Stimulated activated CD4-positive, alpha-beta T cell treated with anti-CD3 and anti-CD28 coated beads, Interleukin-4, amount 100 ng/mL, for 4 hours (primary cell): ENCODE measurements at regions not wholly inside any gene's neighbourhood (a gene's known extent, or its start where the extent isn't known, plus 50 kb on each side); places are given as distances from the start of the nearest gene placed in this dataset.

ENCODE experiments used
- DNase-seq, 2 experiments: peaks; one replicate each; pipeline ENCODE4 v3.0.0-alpha.2; 2020

DNA sequence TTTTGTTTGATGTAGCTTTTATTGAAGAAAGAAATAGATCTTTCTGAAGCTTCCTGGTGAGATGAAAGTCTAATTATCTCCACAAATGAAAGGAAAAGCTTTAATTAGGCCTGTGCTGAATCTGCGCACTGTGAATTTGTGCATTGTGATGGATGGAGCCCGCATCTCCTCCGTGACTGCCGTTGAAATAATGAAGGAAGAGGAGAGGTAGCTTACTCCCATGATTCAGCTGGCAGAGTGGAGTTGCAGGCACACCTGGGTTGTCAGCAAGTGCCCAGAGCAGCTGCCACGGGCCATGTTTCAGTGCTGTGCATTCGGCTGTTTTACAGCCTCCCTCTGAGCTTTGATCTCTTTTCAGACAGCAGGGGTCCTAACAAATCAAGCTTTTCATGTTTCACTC is 735.3 kb upstream of the TENM3 start:
- DNase-seq, result no peak

DNA sequence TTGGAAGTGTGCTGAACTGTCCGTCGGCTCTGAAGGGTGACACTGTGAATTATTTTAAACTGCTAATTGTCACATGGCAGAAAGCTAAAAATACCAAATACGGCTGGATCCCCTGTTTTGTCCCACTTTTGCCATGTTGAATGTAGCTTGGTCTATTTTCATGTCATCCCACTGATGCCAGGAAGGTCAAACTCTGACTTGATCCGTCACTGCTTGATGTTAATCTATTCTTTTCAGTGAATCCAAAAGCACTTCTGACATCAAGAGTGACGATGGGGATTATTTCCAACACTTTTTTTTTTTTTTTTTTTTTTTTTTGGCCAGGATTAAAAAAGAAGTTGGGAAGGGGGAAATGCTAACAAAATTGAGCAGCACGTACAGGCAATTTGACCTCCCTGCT is 734.6 kb upstream of the TENM3 start:
- DNase-seq, result no peak

DNA sequence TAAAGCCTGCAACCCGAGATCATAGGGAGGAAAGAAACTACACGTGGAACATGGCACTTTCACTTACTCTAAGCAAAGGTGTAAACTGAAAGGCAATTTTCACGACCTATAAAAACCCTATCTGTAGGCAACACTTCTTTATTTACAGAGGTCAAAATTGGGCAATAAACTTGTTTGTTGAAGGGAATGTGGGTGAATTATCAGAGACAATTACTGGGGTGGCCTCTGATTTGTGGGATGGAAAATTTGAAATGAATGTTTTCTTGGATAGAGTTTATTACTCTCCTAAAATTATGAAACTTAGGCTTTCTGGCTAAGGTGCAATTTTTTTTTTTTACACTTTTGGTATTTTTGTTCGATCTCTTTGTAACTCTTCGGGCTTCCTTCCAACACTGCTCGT is 734.1 kb upstream of the TENM3 start:
- DNase-seq, result no peak

DNA sequence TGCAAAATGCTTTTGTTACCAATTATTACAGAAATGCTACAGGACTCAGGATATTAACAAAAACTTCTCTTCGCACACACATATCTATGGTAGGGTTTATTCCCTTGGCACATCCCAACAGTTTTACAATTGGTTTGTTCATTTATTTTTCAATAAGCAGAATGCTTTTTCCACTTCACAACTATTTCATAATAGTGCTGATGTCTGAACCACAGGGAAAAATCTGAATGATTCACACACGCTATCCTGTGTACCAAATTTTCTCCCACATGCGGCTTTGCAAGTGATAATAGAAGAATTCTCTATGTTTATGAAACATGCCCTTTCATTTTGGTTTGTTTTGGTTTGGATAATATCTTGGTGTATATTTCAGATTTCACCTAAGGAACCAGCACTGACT is 725.7 kb upstream of the TENM3 start:
- no peak for DNase-seq

DNA sequence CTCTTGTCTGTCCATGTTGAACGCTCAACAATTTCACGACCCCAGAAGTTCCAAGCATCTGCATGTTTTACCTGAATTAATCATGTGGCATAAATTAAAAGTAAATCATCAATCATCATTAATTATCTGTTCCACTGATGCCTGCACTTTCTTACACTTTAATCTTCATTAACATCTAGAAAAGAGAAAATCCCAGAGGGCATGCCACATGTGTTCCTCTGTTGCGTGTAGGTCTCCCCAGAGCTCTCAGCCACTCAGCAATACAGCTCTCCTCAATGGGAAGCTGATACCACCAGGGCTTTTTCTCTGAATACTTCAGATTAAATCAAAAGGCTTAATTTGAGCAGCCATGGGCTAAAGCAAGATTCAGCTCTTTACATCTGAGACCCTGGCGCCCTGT is 722.4 kb upstream of the TENM3 start:
- no peak for DNase-seq

DNA sequence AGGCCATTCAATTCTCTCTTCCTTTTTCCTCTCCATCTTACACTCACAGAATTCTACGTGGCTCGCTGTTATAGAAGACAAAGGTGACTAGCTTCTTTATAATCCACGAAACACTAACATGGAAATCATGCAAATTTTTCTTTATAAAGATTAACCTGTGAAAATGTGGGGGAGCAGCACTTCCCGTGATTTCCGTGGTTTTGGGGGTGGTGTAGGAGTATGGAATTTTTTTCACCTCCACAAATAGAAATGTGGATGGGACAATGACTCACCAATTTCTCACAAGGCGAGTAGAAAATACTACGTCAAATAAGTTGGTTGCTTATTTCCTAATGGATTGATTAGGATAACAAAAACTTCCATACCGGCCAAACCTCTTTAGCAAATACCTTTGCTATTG is 719.2 kb upstream of the TENM3 start:
- no peak for DNase-seq

DNA sequence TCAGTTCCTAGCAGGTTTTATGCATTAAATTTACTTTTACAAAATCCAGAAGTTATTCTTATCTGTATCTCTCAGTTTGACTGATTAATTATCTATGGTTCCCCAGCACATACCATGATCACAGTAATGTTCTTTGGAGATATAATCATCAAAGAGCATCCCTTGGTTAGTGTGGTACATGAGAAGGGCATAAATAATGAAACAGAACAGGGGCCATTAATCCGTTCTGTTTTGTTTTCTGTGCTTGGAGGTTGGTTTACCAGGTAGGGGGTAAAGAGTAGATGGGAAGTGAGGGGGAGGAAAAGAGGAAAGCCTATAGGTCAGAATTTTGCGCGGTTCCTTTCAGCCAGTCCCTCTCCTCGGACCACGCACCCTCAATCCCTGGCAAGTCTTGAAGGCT is 718.7 kb upstream of the TENM3 start:
- no peak for DNase-seq

DNA sequence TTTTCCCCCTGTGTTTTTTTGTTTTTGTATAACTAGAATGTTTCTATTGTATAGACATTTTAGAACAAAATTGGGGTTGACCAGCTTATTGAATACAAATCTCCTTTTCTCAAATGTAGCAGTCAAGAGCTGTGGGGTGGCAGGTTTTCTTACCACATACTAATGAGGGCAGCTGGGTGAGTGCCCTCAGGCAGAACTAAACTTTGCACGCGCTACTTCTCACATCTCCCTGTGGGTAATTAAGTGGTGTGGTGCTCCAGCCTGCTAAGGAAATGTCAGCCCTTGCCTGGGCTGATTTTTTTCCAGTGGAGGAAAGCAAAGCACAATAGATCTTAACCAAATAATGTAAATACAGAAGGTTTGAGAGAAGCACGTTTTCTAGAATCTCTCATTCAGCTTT is 717.6 kb upstream of the TENM3 start:
- DNase-seq, result no peak

DNA sequence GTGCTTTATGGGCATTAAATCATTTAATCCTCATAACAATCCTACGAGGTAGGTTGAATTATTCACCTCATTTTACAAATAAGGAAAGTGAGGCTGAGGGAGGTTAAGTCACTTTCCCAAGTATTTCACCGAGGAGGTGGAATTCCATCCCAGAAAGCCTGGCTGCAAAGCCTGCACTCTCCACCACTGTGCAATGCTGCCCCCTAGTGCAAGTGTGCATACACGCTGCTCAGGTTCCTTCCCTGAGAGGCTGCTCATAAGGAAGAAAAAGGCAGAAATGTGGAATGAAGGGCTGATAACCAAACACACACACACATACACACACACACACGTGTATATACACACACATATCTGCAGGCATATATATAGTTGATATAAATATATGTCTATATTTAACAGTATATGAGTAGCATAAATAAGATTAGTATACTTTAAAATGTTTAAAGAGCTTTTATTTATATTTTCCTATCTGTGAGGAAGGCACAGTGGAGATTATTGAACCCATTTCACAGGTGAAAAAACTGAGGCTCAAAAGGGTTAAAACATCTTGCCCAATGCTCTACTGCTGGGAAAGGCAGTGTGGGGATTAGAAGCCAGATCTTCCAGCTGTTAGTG is 714.5 kb upstream of the TENM3 start:
- no peak for DNase-seq

DNA sequence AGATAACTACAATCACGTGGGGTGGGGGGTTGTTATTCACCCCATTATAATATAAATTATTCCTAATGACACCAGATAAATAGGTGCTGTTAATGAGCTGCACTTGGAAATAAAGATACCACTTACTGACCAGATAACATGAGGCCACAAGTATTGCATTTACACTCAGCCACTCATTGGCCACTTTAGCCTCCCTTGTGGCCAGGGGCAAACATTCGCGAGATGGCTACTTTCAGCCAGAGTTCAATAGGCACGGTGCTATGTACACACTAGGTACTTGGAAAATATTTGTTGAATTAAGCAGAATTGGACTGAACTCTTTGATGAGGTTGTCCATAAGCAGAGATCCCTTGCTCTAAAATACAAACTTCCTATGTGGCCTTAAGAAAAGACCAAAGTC is 713.7 kb upstream of the TENM3 start:
- DNase-seq, result no peak

DNA sequence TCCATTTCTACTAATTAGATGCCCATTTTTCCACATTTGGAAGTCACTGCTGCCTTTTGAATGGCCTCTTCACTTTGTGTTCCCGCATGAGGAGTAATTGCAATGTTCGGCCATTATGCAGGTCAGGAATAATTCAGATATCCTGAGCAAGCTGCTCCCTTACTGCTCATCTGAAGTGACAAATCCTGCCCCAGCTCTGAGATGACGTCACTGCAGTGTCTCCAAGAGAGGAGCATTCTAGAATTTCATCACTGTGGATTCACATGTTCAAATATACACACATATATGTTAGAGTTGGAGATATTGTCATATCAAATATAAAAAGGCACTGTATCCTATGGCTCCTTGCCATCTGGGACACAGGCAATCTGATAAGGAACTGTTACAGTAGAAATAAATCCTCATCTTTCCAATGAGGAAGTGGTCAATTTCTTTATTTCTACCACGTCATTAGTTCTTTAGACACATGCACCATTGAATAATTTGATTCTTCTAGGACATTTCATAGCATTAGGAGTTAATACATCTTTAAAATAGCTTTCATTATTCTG is 706.9 kb upstream of the TENM3 start:
- no peak for DNase-seq

DNA sequence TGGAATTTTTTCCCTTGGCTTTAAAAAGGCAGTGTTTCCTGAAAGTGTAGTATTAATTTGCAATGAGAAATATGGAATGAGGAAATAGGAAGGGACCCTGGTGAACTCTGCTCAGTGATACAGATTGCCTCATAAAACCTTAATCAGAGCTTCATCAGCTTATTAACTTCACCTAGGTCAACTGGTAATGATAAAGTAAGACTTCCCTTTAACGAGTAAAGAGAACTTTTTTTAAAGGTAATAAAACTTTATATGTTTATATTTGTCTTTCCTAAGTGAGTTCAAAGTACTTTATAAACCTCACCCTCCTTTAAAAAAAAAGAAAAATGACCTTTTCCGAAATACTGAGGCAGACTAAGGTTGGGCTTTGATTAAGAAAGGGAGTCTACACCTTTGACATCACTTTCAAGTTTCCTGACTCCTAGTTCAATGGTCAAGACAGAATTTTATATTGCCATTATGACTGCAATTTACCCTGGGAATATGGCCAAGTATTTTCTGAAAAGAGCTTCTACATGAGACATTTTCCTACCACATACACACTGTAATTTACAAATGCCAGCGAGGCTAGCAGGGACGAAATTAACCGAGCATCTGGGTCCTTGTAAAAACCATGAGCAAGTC is 706.3 kb upstream of the TENM3 start:
- no peak for DNase-seq

DNA sequence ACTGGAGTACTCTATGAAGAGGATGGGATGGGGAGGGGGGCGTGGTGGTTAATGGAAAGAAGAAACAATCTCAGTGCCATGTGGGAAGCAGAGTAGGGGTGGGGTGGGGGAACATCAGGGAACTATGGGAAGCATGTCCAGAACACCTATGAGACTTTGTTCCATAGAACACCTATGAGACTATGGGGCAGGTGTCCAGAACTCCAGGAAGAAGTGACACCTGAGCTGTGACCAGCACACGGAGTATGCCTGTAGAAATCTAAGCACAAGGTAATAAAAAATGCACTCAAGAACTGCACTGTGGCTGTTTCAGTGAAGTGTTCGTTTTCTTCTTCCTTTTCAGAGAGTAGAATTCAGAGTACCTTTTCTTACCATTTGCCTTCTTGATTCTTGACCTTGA is 704.8 kb upstream of the TENM3 start:
- DNase-seq, result no peak

DNA sequence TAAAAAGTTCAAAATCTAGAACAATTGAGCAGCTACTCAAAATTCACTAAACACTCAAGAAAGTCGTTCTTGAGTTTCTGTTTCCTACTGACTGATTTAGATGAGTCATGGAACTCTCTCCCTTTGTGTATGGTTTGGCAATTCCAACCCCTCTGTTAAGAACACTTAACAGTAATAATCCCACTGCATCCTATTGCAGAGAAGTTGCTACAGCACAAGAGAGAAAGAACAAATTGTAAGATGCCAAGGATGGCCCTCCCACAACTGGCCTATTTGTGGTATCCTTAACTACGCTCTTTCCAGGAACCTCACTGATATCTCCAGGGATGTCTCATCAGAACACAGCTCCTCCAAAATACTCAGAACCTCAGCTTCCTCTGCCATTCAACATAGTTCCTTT is 701.8 kb upstream of the TENM3 start:
- DNase-seq, result no peak

DNA sequence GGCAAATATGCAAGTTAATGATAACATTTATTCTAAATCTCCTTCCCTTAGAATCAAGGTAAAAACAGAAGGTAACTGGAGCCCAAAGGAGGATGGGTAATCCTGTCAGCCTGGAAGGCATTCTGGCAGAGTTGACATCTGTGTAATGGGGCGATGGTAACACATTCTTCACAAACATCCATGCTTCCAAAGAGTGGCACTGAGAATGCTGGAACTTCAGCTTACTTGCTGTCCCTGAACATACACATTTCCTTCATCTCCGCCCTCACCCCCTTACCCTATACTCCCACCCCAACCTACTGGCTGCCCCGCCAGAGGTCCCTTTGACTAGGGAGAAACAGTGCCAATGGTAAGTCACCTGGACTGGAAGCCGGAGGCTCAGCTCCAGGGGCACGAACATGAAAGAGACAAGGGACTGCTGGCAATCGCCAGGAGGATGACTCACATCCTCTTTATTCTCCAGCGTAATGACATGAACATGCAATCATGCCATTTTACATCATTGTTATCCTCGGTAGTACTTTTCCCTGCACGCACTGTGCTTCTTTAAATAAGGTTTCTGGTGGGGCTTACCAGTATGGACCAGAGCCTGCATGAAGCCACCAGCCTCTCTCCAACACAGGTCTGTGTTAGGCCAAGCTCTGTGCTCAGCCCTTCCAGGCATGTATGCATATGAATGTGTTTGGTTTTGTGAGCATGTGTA is 694.2 kb upstream of the TENM3 start:
- no peak for DNase-seq

DNA sequence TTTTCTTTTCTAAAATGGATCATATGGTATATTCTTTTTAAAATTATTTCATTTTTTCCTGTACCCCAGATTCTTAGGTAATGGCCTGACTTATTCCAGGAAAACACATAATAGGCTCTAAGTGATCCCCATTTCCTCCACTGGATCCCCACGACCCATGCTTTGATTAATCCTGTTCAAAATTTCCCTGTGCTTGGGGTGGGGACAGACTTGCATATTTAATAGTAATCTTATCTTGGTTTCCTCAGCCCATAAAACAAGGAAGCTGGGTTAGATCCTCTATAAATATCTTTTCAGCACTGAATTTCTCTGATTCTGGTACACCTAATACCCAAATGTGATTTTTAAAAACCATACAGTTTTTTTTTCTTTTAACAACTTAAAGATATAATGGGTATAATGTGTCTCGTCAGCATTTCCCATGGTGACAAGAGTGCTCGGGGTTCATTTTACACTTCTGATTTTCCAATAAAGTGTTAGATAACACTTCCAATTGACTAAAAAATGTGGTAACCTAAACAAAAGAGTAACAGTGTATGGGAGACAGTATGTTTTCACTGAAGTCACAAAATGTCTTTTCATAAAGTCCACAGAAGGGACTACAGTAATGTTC is 693.5 kb upstream of the TENM3 start:
- no peak for DNase-seq

DNA sequence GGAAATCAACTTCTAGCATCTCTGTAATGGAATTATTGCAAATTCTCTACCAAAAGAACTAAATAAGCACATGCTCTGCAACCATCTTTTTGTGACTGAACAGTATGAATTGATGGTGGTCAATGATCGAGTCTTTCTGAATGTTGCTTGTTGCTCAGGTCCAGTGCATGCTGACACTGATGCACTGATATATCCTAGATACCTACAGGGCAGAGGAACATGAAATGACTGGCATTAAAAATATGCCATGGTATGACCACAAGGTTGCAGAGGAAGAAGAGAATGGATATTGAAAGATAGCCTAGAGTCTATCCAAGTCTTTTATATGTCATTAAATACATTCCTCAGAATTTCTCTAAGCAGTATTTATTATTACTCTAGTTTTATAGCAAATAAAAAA is 692.8 kb upstream of the TENM3 start:
- no peak for DNase-seq

DNA sequence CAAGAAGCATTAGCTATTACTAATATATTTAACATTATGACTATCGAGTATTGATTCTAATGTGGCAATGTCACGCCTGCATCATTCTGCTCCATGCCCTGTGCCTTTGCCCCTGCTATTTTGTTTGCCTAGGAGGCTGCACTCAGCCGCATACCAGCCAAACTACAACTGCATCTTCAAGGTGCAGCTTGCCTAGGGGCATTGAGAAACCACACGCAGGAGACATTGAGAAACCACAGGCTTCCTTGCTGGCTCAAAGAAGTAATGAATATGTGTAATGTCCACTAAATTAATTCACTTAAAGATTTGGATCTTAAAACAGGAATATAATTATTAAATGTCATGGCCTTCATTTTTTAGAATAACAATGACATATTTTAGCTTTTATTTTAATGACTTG is 683.6 kb upstream of the TENM3 start:
- no peak for DNase-seq

DNA sequence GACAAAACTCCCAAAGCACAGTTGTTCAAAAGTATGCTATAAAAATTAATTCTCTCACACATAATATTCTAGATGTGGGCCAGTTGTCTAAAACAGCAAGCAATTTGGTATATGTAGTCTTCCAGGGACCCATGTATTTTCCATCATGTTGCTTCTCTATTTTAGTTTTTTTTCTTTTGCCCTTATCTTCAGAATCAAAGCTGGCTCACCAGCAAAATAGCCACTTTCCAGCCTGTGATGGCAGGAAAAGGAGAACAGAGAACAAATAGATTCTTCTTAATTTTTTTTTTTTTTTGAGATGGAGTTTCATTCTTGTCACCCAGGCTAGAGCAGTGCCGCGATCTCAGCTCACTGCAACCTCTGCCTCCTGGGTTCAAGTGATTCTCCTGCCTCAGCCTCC is 680.8 kb upstream of the TENM3 start:
- no peak for DNase-seq

DNA sequence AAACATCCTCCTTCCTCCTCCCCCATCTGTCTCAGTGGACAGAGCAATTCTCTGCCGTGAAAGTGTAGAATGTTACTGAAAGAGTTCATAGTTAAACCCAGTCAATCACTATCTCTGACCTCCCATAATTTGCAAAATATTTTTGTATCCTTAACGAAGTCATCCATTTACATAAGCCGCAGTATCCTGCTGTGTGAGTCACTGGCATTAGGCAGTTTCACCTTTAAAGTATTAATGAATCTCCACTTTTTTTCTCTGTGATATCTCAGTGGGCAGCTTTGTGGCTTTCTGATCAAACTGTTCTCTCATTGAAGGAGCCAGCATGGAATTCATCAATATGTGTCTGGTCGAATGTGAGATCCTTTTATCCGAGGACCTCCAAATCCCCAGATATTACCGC is 678.6 kb upstream of the TENM3 start:
- DNase-seq, result no peak

DNA sequence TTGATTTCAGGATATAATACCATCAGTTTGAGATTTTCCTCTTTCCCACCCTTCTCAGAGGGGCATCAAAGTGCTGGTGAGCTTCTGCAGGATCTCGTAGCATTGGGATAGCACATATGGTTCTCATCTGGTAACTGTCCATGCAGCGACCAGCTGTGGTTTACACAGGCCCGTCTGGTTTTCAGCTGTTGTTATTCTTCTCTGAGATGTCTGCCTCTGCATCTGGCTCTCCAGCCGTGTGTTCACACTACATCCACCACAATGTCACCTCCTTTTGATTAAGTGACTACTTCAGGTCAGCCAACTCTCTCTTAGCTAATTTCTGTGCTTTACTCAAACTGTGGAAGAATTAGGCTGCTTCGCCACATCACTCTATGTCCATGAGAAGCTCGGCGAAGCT is 676.7 kb upstream of the TENM3 start:
- DNase-seq, result no peak

DNA sequence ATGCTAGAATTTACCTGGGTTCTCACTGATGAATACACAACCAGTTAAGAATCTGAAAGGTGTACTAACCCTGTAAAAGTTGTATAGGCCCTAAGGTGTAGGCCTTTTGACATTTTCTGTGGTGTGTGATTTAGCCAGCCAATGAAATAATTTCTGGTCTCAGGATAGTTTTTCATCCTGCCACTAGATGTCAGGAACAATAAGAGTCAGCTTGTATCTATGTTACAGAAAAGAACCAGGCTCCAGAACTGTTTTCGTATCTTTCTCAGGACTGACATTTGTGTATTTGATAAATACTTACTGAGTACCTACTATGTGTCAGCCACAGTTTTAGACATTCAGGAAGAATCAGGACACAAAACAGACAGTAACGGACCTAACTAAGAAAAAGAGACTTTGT is 673.6 kb upstream of the TENM3 start:
- no peak for DNase-seq

DNA sequence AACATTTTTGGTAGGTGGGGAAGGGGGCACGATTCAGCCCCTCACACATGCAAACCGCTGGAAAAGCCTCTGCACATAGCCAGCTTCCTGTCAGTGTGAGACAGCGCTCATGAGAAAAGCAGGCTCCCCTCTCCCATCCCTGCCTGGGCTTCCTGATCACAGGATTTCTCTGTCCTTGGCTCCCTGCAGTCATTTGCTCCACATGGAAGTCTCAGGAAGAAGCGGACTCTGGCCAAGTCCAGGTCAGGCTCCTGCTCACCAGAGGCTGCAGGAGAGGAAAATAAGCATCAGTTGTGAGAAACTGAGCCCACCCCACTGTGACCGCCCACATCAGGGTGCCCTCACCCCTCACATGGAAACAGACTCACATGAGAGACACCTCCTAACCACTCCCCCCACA is 664.3 kb upstream of the TENM3 start:
- no peak for DNase-seq

DNA sequence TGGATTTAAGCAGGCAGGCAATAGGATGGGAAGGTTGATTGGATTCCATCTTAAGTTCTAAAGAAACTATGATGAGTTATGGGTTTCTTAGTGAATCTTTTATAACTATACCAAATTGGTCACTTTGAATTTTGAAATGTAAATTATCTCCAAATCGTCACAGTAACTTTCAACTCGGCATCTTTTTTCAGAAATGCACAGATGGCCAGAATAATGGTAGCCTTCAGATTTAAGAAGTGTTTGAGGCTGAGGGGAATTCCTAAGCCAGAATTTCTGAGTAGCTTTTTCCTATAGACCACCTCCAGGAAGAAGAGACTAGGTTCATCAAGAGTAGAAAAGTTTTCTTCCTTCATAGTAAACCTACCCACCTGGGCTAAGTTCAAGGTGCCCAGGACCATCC is 663.7 kb upstream of the TENM3 start:
- no peak for DNase-seq
